GM12872 (cell line): ENCODE measurements at regions not wholly inside any gene's neighbourhood (a gene's known extent, or its start where the extent isn't known, plus 50 kb on each side); places are given as distances from the start of the nearest gene placed in this dataset.

Experiments
- TF ChIP-seq, protein P1 (sequence below): IDR thresholded peaks from 3 replicates; pipeline ENCODE4 v1.5.1; 2011; ENCODE audit warnings: low read depth, mild to moderate bottlenecking, low read length, moderate library complexity; ENCODE audit not compliant: insufficient read depth

- TF ChIP-seq, protein P1, sequence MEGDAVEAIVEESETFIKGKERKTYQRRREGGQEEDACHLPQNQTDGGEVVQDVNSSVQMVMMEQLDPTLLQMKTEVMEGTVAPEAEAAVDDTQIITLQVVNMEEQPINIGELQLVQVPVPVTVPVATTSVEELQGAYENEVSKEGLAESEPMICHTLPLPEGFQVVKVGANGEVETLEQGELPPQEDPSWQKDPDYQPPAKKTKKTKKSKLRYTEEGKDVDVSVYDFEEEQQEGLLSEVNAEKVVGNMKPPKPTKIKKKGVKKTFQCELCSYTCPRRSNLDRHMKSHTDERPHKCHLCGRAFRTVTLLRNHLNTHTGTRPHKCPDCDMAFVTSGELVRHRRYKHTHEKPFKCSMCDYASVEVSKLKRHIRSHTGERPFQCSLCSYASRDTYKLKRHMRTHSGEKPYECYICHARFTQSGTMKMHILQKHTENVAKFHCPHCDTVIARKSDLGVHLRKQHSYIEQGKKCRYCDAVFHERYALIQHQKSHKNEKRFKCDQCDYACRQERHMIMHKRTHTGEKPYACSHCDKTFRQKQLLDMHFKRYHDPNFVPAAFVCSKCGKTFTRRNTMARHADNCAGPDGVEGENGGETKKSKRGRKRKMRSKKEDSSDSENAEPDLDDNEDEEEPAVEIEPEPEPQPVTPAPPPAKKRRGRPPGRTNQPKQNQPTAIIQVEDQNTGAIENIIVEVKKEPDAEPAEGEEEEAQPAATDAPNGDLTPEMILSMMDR, result no peak
Measured at GRCh38 chr11:38038777-38039176, 1440.7 kb upstream of the RAG2 start.

- TF ChIP-seq, protein P1, result no peak
Measured at GRCh38 chr11:38019072-38019775, 1421.2 kb upstream of the RAG2 start.

DNA sequence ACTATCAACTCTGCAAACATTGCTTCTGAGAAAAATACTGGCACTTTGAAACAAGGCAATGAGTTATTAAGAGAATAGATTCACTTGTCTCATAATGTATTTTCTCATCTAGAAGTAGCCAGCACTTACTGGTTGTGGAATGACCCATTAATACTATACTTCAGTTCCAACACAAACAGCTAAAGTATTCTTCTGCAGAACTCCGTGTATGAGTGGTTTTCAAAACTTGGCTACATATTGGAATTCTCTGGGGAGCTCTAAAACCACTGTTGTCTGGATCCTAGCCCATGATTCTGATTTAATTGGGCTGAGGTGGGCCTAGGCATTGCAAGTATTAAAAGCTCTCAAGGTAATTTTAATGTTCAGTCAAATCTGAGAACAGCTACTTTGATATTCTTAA is 1416.4 kb upstream of the RAG2 start:
- TF ChIP-seq, protein P1, result no peak

DNA sequence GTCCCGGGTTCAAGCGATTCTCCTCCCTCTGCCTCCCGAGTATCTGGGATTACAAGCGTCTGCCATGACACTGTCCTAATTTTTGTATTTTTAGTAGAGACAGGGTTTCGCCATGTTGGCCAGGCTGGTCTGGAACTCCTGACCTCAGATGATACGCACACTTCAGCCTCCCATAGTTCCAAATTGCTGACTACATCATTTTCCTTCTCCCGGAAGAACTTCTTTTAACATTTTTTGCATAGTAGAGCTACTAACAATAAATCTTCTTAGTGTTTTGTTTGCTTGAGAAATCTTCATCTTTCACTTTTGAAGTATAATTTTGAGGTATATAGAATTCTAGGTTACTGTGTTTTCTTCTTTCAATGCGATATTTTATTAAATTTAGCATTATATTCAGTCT is 1415.1 kb upstream of the RAG2 start:
- TF ChIP-seq, protein P1, result no peak

DNA sequence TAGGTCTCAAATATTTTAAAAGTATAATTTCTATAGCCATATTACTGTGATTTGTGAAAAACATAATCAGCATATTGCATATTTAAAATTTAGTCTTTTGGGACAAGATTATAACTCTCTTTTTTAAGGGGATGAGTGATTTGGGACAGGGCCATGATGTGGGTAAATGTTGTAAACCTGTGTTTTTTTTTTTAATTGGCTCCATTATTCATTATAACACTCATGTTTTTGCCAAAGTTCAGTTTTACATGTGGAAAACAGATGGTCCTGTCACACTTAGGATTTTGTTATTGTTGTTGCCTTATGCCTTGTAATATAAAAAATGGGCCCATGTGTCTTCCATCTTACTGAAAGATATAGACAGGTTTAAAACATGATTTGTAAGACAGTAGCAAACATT is 1413.5 kb upstream of the RAG2 start:
- TF ChIP-seq, protein P1, result no peak

- TF ChIP-seq, protein P1, result no peak
Measured at GRCh38 chr11:38009932-38010331, 1411.9 kb upstream of the RAG2 start.

- TF ChIP-seq, protein P1, result no peak
Measured at GRCh38 chr11:38006466-38006865, 1408.4 kb upstream of the RAG2 start.
